ENCODE measurements at regions not wholly inside any gene's neighbourhood (a gene's known extent, or its start where the extent isn't known, plus 50 kb on each side); places are given as distances from the start of the nearest gene placed in this dataset.
"Not testable (repeated sequence)": the region's sequence is repeated elsewhere in the genome, so short reads cannot be mapped to it uniquely, and the experiment has no call there.

DNA sequence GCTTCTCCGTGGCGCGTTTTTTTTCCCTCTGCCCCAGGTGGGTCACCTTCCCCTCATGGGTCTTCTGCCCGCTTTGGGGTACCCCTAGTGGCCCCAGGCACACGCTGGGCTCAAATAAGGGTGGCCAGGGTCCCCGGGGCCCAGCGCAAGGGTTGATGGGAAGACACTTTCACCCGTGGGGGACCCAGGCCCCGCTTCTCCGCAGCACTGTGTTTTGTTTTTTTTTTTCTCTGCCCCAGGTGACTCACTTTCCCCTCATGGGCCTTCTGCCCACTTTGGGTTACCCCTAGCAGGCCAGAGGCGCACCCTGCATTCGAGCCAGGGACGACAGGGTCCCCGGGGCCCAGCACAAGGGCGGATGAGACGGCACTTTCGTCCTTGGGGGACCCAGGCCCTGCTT, 526.7 kb downstream of the FOXD4L4 start:
- TF ChIP-seq CTCF (IDR thresholded peaks at IDR 0.05; ENCODE audit: low read length); EZH2 (IDR thresholded peaks at IDR 0.05; ENCODE audit: borderline replicate concordance, low read length): not testable (repeated sequence)
